ENCODE measurements at regions not wholly inside any gene's neighbourhood (a gene's known extent, or its start where the extent isn't known, plus 50 kb on each side); places are given as distances from the start of the nearest gene placed in this dataset.

- peak in 3 of 4 donors; percentile 21 to 32 (median 26) for DNase-seq (ENCODE audit: low read depth in 4 of 4, low spot score in 3 of 4)
Observed at GRCh38 chr9:80605129-80605528, 1033.4 kb downstream of the TLE4 start.

GRCh38 chr9:80602291-80602690 lies 1030.5 kb downstream of the TLE4 start:
- DNase-seq (ENCODE audit: low read depth in 4 of 4, low spot score in 3 of 4) = no peak

DNA sequence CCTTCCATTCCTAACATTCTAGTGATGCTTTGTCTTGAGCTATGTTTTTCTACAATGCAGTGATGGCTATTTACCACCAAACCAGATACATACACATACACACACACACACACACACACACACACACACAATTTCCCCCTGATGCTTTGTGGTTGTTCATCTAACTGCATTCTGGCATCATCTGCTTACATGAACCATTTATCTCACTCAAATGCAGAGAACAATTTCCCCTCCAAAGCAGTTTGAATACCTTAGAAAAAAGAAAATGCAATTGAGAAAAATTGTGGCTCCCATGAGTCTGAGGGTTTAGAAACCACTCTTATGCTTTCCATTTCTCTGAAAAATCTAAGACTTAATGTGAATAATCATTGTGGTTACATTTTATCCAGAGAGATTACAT lies 1024.8 kb downstream of the TLE4 start:
- DNase-seq (ENCODE audit: low read depth in 4 of 4, low spot score in 3 of 4) = no peak

DNA sequence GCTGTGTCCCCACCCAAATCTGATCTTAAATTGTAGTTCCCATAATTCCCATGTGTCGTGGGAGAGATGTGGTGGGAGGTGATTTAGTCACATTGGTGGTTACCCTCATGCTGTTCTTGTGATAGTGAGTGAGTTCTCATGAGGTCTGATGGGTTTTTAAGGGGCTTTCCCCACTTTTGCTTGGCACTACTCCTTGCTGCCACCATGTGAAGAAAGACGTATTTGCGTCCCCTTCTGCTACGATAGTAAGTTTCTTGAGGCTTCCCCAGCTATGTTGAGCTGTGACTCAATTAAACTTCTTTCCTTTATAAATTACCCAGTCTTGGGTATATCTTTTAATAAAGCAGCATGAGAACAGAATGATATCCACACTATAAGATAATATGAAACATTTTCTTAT lies 1023.4 kb downstream of the TLE4 start:
- DNase-seq (ENCODE audit: low read depth in 4 of 4, low spot score in 3 of 4) = no peak

DNA sequence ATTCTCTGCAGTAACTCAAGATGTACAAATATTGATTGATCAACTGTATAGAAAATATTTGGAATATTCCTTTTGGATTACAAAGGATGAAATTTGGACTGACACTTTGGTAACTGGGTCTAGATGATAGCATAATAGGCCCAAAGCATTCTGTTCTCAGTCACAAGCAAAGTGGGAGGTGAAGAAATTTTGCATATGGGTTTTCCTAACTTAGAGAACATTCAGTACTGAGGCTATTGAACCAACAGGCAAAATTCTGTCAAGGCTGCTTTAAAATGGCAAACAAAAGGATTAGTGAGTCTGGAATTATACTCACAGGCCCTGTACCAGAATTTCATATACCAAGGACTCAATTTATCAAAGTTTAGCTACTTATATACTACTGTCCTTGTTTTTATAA lies 1020.6 kb downstream of the TLE4 start:
- no peak for DNase-seq (ENCODE audit: low read depth in 4 of 4, low spot score in 3 of 4)

DNA sequence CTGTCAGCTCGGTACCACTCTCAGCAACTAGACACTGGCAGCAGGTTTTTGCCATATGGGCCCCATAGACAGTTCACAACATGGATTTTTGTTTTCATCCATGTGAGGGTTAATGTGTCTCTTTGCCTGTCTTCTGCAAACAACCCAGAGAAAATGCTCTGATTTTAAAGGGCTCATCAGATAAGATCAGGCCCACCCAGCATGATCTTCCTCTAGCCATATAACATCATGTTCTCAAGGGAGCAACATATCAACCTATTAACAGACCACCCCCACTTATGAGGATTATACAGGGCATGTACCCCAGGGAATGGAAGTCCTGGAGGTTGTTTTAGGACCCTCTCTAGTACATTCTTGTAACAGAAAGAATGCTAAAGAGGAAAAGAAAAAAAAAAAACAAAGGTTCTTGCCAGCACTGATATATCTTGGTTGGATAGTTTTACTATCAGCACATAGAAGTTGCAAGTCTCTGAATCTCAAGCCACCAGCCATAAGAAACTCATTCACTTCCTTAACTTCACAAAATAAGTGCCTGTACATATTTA lies 1015.1 kb downstream of the TLE4 start:
- DNase-seq (ENCODE audit: low read depth in 4 of 4, low spot score in 3 of 4) = peak in 3 of 4 donors; percentile 12 to 31 (median 17)

GRCh38 chr9:80571953-80572352 lies 1000.2 kb downstream of the TLE4 start:
- DNase-seq (ENCODE audit: low read depth in 4 of 4, low spot score in 3 of 4) = no peak

GRCh38 chr9:80569236-80569635 lies 997.5 kb downstream of the TLE4 start:
- DNase-seq (ENCODE audit: low read depth in 4 of 4, low spot score in 3 of 4) = no peak

GRCh38 chr9:80561526-80561925 lies 989.8 kb downstream of the TLE4 start:
- DNase-seq (ENCODE audit: low read depth in 4 of 4, low spot score in 3 of 4) = no peak

GRCh38 chr9:80560976-80561375 lies 989.2 kb downstream of the TLE4 start:
- no peak for DNase-seq (ENCODE audit: low read depth in 4 of 4, low spot score in 3 of 4)

DNA sequence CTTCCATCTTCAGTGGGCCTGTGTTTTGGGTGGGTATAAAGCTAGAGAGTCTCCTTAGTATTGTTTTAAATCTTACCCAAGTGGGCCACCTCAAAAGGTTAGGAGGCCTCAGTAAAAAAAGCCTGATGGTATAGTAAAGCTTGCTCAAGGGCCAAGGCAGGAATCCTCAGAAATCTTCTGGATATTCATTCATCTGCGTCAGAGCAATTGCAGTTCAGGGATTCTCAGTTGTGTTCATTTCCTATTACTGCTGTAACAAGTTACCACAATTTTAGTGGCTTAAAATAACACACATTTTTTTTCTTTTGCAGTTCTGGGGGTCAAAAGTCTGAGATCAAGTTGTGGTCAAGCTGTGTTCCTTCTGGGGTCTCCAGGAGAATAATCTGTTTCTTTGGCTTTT lies 985.5 kb downstream of the TLE4 start:
- DNase-seq (ENCODE audit: low read depth in 4 of 4, low spot score in 3 of 4) = no peak

- DNase-seq (ENCODE audit: low read depth in 4 of 4, low spot score in 3 of 4) = no peak
Observed at GRCh38 chr9:80556631-80557030, 984.9 kb downstream of the TLE4 start.

DNA sequence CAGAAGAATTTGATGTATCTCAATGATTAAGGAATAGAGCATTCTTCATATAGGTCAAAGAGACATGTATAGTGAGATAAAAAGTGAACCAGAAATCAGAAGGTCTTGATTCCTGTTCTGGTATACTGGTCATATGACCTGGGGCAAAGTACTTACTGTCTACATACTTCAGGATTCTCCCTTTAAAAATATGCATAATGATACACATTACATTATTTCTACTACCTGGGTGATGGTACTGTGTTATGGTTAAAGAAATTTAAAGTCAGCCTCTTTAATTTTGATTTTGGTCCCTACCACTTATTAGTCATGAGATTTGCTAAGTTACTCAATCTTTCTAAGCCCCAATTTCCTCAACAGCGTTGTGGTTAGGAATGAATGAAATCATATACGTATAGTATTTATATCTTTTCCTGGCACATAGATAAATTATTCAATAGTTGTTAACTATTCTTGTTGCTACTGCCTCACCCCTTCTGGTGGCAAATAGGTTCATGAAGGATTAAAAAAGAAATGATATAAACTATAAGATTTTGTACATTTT lies 984.1 kb downstream of the TLE4 start:
- DNase-seq (ENCODE audit: low read depth in 4 of 4, low spot score in 3 of 4) = no peak

DNA sequence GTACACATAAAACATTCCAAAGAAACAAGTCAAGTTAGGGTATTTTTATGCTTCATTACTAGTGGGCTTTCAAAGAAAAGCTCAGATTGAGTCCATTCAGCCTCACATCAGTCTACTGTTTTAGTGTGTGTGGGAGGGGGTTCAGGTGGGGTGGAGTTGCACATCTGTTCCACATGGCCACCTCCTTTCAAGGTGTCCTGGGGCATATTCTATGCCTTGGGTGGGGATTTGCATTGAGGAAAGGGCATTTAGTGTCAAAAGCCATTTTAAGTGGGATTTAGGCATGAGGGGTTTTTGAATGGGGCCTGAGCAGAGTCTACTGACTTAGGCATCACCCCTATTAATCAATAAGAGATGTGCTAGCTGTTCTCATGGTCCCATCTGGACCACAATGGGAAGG lies 983.1 kb downstream of the TLE4 start:
- no peak for DNase-seq (ENCODE audit: low read depth in 4 of 4, low spot score in 3 of 4)

DNA sequence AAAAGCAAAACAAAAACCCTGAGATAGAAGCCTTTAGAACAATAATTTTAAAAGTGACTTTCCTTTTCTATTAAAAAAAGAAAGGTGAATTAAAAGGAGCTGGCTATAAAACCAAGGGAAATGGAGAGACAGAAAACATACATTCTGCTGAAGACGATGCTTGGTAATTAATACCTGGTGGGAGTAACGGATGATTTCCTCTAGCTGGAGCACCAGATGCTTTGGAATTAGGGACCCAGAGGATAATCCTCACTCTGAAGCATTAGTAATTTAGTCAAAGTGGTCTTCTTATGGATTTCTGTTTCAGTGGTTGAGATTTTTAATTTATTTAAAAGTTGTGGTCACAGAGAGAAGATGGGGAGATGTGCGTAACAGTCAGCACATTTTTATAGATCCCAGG lies 982.5 kb downstream of the TLE4 start:
- peak in 1 of 4 donors; percentile 39 for DNase-seq (ENCODE audit: low read depth in 4 of 4, low spot score in 3 of 4)

- no peak for DNase-seq (ENCODE audit: low read depth in 4 of 4, low spot score in 3 of 4)
Observed at GRCh38 chr9:80552931-80553330, 981.2 kb downstream of the TLE4 start.

DNA sequence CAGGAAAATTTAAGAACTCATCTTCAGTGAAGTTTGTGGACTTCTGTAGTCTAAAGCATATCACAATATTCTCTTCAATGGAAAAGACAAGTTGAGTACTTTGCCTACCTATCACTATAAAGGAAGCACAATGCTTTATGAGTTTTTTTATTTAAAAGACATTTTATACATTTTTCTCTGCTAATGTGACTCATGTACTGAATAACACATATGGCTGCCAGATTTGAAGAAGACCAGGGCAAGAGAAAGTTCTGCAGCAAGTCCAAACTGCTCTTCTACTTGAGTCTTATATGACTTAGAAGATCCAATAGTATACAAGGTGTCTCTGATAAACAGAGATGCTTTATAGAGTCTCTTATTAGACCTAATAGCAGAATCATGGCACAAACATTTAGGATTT lies 978.4 kb downstream of the TLE4 start:
- DNase-seq (ENCODE audit: low read depth in 4 of 4, low spot score in 3 of 4) = no peak

DNA sequence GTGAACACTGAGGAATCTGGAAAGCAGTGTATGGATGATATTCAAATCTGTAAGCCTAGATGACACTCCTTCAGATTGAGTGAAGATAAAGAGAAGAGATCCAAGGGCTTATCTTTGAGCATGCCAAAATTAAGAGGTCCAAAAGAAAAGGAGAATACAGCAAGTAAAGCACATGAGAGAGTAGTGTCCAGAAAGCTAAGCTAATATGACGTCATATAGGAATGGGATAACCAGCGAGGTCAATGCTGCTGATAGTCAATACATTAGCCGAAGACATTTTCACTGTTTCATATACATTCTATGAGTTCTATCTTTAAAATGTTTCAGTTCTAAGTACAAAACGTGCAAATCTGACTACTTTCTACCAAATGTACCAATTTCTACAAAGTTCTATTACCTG lies 975.8 kb downstream of the TLE4 start:
- no peak for DNase-seq (ENCODE audit: low read depth in 4 of 4, low spot score in 3 of 4)

- no peak for DNase-seq (ENCODE audit: low read depth in 4 of 4, low spot score in 3 of 4)
Observed at GRCh38 chr9:80540387-80540786, 968.6 kb downstream of the TLE4 start.

GRCh38 chr9:80538976-80539375 lies 967.2 kb downstream of the TLE4 start:
- no peak for DNase-seq (ENCODE audit: low read depth in 4 of 4, low spot score in 3 of 4)

- no peak for DNase-seq (ENCODE audit: low read depth in 4 of 4, low spot score in 3 of 4)
Observed at GRCh38 chr9:80522465-80522864, 950.7 kb downstream of the TLE4 start.

DNA sequence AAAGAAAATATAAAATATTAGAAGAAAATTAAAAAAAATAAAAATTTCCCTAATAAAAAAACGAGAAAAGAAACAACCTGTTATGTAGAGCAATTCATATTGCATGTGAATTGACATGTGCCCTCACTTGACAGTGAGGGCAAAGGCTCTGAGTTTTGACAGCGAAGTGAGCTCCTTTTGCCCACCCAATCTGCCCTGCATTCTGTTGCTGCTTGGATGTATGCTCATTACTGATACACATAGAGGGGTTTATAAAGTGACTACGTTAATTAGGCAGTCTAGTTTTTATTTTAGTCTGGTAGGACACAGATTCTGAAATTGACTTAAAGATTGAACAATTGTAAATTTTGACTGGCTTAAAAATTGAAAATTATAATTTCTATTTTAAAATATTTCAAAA lies 949.4 kb downstream of the TLE4 start:
- no peak for DNase-seq (ENCODE audit: low read depth in 4 of 4, low spot score in 3 of 4)

DNA sequence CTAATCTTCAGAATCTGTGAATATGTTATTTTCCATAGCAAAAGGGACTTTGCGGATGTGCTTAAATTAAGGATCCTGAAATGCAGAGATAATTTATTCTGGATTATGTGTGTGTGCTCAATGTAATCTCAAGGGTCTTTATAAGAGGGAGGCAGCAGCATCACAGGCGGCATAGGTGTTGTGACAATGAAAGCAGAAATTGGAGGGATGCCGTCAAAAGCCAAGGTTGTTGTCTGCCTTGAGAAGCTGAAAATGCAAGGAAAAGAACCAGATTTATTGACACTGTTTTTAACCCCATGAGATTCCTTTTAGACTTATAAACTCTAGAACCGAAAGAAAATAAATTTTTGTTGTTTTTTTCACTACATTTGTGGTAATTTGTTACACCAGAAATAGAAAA lies 948.5 kb downstream of the TLE4 start:
- DNase-seq (ENCODE audit: low read depth in 4 of 4, low spot score in 3 of 4) = no peak
